HG02798 (cell line): ENCODE measurements at regions not wholly inside any gene's neighbourhood (a gene's known extent, or its start where the extent isn't known, plus 50 kb on each side); places are given as distances from the start of the nearest gene placed in this dataset.
"Not testable (repeated sequence)": the region's sequence is repeated elsewhere in the genome, so short reads cannot be mapped to it uniquely, and the experiment has no call there.

Experiments used
- ATAC-seq: cut with Tn5 transposase; IDR thresholded peaks from one replicate; pipeline ENCODE4 v1.9.1; 2021; ENCODE audit warnings: mild to moderate bottlenecking; ENCODE audit not compliant: unreplicated experiment, poor library complexity

DNA sequence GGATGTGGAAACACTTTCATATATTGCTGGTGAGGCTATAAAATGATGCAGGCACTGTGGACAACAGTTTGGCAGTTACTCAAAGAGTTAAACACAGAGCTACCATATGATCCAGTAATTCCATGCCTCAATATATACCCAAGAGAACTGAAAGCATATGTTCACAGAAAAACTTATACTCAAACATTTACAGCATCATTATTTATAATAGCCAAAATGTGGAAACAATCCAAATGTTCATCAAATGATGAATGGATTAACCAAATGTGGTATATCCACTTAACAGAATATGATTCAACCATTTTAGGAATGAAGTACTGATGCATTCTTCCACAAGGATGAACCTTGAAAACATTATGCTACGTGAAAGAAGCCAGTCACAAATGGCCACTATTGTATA lies 603.8 kb downstream of the IQCM start:
- ATAC-seq = no peak

DNA sequence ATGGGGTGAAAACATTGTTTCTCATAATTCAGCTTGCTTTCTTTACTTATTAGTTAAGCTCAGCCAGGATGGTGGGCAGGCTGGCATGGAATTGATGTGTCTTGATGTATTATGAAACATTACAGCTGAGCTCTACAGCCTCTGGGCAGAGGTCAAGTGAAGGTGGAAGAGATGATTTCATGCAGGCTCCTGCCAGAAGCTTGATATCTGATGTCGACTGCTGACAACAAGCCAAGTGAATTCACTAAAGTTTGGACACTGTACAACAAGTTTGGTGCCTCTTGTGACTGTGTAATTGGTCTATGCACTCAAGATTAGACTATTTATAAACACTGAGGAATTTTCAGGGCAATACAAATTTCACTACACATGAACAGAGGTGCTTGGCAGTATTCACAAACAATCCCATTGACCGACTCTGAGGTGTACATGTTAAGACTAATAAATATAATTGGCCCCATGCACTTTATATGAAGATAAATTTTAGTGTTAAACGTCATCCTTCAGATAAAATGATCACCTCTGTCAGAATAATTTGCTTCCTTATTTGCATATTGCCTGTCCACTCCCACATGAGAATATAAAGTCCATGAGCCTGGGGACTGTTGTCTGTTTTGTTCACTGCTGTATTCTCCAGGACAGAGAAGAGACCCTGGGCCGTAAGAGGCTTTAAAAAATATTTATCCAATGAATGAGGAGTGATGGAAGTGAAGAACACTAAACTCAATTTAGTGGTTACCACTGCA lies 612.2 kb downstream of the IQCM start:
- ATAC-seq = no peak

DNA sequence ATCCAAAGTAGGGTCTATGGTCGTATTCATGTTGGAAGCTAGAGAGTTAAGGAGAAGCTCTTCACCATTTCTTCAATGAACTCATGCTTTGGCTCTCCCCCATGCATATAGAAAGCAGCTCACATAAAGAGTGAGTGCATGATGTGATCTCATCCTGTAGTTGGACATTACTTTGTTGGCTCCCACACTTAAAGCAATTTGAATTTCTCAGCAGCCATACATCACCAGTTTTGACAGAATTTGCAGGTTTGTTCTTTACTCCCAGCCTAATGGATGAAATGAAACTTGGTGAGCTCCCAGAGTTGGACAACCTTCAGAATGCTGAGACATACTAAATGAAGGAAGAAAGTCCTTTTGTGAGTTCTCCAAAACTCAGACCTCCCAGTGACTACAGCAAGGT lies 613.5 kb downstream of the IQCM start:
- ATAC-seq = no peak

DNA sequence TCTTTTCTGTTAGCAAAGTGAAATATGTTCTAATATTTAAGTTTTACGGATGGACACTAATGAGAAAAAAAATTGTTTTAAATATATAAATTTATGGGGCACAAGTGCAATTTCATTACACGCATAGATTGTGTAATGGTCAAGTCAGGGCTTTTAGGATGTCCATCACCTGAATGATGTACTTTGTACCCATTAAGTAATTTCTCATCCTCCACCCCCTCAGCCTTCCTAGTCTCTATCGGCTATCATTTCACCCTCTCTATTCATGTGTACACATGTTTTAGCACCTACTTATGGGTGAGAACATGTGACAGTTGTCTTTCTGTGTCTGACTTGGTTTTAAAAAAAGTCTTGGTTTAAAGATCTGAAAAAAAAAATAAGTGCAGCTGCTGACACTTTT lies 616.0 kb downstream of the IQCM start:
- ATAC-seq = no peak

- ATAC-seq = no peak
Measured at GRCh38 chr4:149194061-149194460, 621.6 kb downstream of the IQCM start.

- no peak for ATAC-seq
Measured at GRCh38 chr4:149187726-149188125, 627.9 kb downstream of the IQCM start.

- ATAC-seq = no peak
Measured at GRCh38 chr4:149183638-149184037, 632.0 kb downstream of the IQCM start.

DNA sequence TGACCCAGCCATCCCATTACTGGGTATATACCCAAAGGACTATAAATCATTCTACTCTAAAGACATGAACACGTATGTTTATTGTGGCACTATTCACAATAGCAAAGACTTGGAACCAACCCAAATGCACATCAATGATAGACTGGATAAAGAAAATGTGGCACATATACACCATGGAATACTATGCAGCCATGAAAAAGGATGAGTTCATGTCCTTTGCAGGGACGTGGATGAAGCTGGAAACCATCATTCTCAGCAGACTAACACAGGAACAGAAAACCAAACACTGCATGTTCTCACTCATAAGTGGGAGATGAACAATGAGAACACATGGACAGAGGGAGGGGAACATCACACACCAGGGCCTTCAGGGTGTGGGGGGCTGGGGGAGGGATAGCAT lies 634.2 kb downstream of the IQCM start:
- ATAC-seq = not testable (repeated sequence)

- no peak for ATAC-seq
Measured at GRCh38 chr4:149176039-149176438, 639.6 kb downstream of the IQCM start.

DNA sequence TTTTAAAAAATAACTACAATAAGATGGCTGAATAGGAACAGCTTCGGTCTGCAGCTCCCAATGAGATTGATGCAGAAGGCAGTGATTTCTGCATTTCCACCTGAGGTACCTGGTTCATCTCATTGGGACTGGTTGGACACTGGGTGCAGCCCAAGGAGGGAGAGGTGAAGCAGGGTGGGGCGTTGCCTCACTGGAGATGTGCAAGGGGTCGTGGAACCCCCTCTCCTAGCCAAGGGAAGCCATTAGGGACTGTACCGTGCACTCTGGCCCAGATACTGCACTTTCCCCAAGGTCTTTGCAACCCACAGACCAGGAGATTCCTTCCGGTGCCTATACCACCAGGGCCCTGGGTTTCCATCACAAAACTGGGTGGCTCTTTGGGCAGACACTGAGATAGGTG lies 640.1 kb downstream of the IQCM start:
- no peak for ATAC-seq

- ATAC-seq = no peak
Measured at GRCh38 chr4:149173241-149174013, 642.2 kb downstream of the IQCM start.

DNA sequence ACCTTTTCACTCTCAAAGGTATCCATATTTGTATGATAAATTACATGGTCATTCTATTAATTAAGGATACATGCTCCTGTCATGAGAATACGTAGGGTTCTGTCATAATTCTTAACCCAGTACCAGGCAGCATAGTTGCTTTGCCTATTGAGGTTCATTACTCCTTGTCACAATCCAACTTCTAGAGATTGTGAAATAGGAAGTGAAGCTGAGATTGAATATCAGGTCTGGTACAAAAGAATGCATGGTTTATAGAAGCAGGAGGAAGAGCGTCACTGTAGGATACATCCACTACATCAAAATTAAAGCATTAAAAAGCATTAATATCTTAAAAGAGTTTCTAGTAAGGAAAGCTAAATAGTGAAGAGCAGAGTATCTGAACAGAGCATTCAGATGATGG lies 647.0 kb downstream of the IQCM start:
- ATAC-seq = no peak

GRCh38 chr4:149166876-149167275 lies 648.8 kb downstream of the IQCM start:
- no peak for ATAC-seq

GRCh38 chr4:149166365-149166764 lies 649.3 kb downstream of the IQCM start:
- no peak for ATAC-seq

DNA sequence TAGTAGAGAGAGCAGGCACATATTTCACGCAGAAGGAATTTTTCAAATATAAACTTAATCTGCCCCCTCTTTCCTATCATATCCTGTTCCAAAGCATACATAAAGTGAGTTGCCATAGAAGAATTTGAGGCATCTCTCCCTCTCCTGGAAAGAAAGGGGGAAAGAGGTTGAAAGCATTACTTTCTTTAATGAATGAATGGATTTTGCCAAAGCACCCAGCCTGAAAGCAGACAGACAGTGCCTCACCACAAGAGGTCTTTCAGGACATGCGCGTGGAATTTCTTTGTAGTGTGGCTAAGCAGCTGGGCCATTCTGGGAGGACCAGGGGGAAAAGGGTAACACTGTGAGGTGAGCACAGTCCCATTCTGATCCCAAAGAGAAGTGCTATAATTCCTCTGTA lies 651.4 kb downstream of the IQCM start:
- ATAC-seq = no peak

DNA sequence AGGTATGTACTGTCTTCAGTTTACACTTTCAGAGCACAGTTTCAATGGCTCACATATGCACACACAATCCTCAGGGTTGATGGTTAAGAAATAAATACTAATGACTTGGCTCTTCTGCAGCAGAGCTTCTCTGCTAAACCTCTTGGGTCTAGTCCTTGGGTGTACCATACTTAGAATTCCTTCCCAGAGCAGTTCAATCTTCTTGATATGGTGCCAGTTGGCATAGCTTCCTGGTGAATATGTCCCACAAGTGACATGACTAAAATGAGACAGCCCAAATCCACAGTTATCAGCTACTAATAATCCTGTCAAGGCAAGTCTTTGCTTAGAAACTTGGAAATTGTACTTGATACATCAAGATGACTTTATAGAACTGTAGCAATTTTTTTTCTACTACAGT lies 654.4 kb downstream of the IQCM start:
- ATAC-seq = no peak

- no peak for ATAC-seq
Measured at GRCh38 chr4:149160370-149160769, 655.3 kb downstream of the IQCM start.

GRCh38 chr4:149158817-149159216 lies 656.8 kb downstream of the IQCM start:
- no peak for ATAC-seq

DNA sequence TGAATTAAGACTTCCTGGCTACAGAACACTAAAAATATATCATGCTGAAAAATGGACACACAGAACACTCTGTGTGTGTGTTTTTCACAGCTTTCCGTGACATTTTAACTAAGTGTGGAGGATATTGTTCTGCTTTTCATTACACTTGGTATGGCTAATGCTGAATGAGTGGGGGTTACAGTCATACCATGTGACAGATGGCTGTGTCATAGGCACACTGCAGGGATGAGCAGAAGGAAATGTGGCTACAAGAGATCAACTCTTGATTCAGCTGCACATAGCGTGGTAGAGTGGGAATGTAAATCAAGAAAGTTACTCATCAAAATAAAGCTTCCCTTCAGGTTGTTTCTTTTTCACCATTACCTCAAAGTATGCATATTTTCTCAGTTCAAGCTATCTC lies 669.8 kb downstream of the IQCM start:
- no peak for ATAC-seq

DNA sequence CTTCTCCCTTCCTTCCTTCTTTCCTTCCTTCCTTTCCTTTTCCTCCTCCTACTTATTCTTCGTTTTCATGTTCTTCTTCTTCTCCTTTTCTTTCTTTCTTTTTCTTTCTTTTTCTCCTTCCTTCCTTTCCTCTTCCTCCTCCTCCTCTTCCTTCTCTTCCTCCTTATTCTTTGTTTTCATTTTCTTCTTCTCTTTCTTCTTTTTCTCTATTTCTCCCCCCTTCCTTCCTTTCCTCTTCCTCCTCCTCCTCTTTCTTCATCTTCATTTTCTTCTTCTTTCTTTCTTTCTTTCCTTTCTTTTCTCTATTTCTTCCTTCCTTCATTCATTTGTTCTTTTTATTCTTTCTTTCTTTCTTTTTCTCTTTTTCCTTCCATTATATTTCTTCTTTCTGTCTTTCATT lies 671.6 kb downstream of the IQCM start:
- ATAC-seq = no peak

DNA sequence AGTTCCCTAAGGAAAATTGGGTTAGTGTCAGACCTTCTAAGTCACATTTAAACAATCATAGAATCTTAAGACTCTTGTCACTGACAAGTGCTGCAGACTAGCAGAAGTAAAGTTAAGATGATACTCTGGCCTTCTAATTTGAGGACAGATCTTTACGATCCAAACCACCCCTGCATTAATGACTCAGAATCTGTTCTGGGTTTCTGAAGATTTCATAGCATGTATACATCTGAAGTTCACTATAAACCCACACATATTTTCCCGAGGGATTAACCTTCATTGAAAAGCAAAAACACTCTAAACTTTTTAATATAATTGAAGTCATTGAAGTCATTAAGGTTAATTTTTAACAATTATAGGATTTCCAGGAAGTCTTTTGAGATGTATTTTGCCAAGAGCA lies 674.3 kb downstream of the IQCM start:
- ATAC-seq = no peak

DNA sequence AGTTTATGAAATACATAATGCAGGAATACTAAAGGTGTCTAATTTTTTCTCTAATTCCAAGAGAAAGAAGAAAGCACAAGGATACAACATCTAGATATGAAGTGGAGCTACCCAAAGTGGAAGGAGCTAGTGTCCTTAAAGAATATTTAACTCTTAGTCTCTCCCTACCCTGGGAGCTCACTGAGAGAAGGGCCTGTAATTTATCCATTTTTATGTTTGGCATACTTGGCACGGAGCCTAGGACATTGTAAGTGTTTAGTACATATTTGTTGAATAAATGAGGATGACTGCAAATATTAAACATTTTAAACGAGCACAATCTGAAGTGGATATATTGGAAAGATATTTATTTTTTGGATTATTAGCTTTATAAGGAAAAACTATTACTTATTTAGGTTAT lies 674.8 kb downstream of the IQCM start:
- ATAC-seq = no peak
